HG02623 (cell line): ENCODE measurements at regions not wholly inside any gene's neighbourhood (a gene's known extent, or its start where the extent isn't known, plus 50 kb on each side); places are given as distances from the start of the nearest gene placed in this dataset.
"Not testable (repeated sequence)": the region's sequence is repeated elsewhere in the genome, so short reads cannot be mapped to it uniquely, and the experiment has no call there.

Source experiments
- ATAC-seq: cut with Tn5 transposase; IDR thresholded peaks from one replicate; pipeline ENCODE4 v1.9.1; 2021; ENCODE audit warnings: moderate library complexity; ENCODE audit not compliant: unreplicated experiment

DNA sequence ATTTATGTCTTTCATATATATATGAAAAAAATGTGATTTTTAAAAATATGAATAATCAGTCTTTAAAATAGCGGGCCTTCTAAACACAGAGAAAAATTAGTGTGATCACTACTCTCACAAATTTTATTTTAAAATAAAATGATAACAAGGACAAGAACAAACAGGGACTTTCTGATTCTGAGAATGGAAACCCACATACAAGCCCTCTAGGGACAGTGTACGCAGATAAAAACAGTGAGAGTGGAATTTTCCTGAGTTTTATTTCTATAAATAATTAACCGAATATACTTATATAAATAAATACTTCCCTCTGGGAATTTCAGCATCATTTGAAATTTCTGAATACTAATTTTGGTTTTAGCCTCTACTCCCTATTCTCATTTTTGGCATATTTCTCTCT lies 201.4 kb upstream of the CBLB start:
- no peak for ATAC-seq

DNA sequence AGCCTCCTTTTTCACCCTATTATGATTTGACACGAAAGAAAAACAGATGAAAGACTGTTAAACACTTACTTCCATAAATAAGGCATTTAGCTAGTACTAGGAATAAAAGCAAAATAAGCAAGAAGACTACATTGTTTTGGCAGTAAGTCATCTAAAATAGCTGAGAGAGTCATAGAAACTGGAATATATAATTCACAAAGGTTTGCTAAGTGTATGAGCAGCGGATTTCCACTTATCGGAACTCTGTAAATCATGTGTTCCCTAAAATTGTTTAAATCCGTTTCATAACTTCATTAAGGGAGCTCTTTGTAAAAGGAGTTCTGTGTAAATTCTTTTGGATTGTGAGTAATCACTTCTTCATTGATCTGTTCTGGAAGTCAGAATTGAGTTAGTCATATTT lies 202.5 kb upstream of the CBLB start:
- ATAC-seq = no peak

DNA sequence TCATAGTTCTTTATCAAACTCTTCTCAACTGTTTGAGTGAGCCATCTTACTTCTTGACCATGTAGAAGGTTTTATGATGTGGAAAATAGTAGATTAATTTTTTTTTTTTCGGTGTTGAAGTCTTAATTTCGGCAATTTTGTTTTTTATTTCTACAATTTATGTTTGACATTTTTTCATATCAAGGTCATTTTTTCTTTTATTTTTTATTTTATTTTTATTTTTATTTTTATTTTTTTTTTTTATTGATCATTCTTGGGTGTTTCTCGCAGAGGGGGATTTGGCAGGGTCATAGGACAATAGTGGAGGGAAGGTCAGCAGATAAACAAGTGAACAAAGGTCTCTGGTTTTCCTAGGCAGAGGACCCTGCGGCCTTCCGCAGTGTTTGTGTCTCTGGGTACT lies 203.8 kb upstream of the CBLB start:
- not testable (repeated sequence) for ATAC-seq

DNA sequence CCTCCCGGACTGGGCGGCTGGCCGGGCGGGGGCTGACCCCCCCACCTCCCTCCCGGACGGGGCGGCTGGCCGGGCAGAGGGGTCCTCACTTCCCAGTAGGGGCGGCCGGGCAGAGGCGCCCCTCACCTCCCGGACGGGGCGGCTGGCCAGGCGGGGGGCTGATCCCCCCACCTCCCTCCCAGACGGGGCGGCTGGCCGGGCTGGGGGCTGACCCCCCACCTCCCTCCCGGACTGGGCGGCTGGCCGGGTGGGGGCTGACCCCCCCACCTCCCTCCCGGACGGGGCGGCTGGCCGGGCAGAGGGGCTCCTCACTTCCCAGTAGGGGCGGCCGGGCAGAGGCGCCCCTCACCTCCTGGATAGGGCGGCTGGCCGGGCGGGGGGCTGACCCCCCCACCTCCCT lies 205.0 kb upstream of the CBLB start:
- ATAC-seq = not testable (repeated sequence)

DNA sequence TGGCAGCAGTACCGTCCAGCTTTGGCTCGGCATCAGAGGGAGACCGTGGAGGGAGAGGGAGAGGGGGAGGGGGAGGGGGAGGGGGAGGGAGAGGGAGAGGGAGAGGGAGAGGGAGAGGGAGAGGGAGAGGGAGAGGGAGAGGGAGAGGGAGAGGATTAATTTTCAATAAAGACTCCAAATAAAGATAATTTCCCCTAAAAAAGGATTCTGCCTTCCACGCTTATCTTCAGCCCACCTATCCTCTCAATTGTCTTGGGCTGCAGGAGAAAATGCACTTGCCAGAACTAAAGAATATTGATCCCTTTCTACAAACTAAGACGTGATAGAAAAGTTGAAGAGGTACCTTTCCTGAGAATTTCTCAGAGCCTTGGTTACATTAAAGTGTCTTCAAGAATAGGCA lies 206.9 kb upstream of the CBLB start:
- not testable (repeated sequence) for ATAC-seq

DNA sequence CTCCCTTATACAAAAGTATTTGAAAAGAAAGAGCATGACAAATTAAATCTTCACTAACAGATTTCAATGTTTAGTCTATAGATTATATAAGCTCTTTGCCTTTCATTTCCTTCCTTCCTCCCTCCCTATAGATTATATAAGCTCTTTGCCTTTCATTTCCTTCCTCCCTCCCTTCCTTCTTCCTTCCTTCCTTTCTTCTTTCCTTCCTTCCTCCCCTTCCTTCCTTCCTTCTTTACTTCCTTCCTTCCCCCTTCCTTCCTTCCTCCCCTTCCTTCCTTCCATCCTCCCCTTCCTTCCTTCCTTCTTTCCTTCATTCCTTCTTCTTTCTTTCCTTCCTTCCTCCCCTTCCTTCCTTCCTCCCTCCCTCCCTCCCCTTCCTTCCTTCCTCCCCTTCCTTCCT lies 209.8 kb upstream of the CBLB start:
- no peak for ATAC-seq

GRCh38 chr3:106082616-106083015 lies 213.8 kb upstream of the CBLB start:
- ATAC-seq = no peak

DNA sequence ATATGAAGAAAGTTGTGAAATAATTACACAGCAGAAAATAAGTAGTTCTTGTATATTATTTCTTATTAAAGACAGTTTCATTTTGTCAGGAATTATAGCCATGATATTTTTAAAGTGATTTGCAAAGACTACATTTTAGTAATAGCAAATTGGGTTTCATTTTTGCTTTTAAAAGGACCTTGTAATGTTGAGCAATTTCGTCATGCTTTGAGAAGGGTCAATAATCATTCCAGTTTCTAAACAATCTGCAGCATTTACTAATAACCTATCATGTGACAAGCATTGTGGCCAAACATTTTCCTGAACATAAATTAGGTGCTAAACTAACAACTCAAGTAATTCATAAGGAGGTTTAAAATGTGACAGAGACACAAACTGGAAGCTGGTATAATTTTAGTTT lies 214.4 kb upstream of the CBLB start:
- no peak for ATAC-seq

DNA sequence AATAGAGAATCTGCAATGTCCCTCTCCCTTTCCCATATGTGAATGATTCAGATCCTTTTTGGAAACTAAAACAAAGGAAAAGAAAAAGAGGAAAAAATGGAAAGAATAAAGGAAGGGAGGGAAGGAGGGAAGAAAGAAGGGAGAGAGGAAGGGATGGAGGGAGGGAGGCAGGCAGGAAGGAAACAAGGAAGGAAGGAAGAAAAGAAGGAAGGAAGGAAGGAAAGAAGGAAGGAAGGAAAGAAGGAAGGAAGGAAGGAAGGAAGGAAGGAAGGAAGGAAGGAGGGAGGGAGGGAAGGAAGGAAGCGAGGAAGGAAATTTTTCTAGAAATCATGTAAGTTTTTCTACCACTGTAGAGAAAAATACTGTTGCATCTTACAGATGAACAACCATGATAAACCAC lies 215.0 kb upstream of the CBLB start:
- no peak for ATAC-seq

- no peak for ATAC-seq
Measured at GRCh38 chr3:106086038-106086437, 217.2 kb upstream of the CBLB start.

DNA sequence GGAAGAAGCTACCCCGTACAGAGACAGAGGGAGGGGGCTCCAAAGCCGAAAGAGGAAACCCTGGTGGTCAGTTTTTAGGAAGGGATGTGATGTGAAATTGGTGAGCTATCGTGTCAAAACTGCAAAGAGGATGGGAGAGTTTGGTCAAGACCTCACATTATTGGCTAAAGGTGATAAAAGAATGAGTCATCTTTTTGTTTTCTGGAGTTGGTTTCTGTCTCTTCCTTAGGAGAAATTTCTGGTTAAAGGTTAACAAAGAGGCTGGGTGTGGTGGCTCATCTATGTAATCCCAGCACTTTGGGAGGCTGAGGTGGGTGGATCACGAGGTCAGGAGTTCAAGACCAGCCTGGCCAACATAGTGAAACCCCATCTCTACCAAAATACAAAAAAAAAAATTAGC lies 217.8 kb upstream of the CBLB start:
- no peak for ATAC-seq

DNA sequence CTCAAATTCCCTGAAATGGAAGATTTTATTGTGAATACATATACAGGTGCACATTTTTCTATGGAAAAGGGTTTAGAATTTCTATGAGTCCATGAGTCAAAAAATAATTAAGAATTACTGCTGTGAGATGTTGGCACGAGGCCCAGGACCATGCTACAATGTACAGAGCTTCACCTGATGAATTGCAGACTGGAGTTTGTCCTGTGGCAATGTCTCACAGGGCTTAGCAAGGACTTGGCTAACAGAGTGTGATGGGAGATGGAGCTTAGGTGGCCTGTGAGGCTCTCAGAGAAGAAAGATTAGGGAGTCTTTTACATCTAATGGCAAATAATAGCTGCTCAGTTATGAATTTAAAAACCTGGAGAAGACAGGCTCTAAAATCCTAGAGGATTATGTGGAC lies 219.5 kb upstream of the CBLB start:
- no peak for ATAC-seq

DNA sequence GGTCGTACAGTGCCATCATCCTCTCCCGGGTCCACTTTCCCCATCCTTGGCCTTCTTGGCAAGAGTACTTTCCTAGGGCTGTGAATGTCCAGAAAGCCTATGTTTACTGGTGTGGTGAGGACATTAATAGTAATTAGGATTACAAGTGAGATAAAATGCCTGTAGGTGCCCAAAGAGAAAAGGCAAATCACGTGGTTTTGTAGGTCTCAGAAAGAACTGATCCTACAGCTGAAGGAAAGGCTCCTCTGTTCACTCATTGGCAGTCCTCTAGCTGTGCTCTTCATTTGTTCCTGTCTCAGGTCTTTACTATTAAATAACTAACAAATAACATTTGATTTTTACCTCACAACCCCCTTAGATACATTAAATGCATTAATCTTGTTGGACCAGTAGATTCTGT lies 220.1 kb upstream of the CBLB start:
- no peak for ATAC-seq

DNA sequence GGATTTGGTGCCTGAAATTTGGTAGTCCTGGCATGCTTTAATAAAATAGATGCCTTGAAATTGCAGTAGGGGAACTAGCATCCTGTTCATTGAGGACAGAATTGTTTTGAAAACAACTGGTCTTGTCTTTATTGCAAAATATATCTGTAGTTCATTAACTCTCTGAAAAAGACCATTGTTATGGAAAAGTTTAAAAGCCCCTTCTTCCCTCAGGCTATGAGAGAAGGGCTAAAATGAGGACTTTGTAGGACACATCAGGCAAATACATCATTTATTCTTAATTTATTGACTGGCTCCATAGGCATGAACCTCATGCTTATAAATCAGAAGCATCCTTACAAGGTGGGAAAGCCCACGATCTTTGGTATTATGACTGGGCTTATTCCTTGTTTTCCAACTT lies 221.0 kb upstream of the CBLB start:
- no peak for ATAC-seq

GRCh38 chr3:106092792-106093191 lies 224.0 kb upstream of the CBLB start:
- ATAC-seq = no peak

GRCh38 chr3:106093616-106094015 lies 224.8 kb upstream of the CBLB start:
- ATAC-seq = no peak

DNA sequence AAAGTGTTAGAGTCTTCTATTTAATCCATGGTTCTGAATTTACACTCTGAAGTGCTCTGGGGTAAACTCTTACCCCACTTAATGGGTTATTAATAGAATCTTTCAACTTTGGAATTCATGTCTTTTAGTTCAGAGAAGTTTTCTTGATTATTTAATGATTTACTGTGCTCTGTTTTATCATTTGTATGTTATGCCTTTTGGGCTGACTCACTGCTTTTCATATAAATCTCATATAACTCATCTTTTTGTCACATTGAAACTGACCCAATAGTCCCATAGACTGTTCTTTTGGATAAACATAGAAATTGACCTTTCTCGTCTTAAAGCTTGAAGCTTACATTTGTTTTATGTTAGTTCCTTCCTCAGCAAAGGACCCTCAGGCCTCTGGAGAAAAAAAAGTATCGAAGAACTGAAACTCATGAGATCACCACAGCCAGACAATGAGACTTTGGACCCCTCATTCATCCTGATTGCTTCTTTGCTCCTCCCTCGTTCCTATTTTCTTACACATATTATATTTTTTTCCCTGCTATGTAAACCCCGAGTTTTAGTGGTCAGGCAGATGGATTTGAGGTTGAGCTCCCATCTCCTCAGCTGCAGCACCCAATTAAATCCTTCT lies 229.1 kb upstream of the CBLB start:
- no peak for ATAC-seq

- ATAC-seq = no peak
Measured at GRCh38 chr3:106103383-106103782, 234.6 kb upstream of the CBLB start.

DNA sequence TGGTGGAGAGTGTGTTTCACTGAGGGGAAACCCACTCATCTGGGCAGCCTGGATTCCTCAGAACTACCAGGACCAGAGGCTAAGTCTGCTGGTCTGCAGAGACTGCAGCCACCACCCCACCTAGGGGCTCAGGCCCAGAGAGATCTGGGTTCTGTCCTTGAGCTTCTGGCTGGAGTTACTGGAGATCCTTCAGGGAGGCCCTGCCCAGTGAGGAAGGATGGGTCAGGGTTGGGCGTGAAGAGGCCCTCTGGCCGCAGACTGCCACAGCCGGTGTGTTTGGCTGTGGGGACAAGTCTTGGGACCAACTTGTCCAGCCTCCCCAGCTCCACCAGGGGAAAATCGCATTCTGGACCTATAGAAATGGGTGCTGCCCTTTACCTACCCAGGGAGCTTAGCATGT lies 235.3 kb upstream of the CBLB start:
- ATAC-seq = no peak

DNA sequence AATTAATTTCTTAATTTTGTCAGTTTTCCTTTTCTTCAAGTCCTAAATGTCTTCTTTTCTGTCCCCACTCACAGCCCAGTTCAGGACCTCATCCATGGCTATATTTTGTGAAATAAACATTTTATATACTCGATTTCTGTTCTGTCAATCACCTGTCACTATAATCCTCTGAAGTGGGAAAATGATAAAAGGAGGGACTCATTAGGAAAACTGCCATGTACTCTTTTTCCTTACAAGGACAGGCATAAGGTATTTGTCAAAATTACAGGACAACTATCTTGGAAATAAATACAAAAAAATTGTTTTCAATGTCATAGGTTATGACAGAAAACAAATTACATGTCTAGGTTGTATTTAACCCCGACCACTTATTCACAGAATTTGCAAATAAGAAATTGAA lies 240.1 kb upstream of the CBLB start:
- no peak for ATAC-seq

DNA sequence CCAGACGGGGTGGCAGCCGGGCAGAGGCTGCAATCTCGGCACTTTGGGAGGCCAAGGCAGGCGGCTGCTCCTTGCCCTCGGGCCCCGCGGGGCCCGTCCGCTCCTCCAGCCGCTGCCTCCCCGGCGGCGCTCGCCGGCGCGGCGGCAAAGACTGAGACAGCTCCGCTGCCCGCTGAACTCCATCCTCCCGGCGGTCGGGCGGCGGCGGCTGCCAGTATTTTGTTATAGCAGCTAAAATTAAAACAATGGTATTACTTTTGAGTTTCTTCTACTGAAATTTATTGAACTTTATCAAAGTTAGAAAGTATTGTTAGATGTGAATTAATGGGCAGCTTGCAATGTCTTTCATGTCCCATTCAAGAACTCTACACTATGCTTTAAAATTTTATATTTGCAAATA lies 243.7 kb upstream of the CBLB start:
- ATAC-seq = not testable (repeated sequence)

DNA sequence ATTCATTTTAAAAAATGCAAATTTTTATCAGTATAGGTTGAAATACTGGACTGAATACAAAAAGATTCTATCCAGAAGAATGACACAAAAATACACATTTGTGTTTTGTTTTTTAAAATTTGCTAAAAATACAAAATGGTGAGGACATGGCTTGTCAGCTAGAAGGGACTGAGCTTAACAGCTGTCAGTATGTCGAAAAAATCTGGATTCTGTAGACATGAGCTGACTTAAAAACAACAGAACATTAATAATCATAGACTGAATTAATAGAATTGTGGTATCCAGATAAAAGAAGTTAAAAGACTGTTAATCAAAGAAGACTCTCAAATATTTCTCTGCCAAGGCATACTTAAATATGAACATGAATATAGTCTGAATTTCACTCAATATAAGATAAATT lies 244.9 kb upstream of the CBLB start:
- no peak for ATAC-seq

GRCh38 chr3:106114220-106114619 lies 245.4 kb upstream of the CBLB start:
- no peak for ATAC-seq

GRCh38 chr3:106114848-106115247 lies 246.0 kb upstream of the CBLB start:
- ATAC-seq = no peak
